T1000 (cell line): ENCODE measurements at regions not wholly inside any gene's neighbourhood (a gene's known extent, or its start where the extent isn't known, plus 50 kb on each side); places are given as distances from the start of the nearest gene placed in this dataset.

ENCODE experiments used
- DNase-seq: peaks from one replicate; lab custom pipeline; 2025; ENCODE audit warnings: mixed read lengths; lab: John Stamatoyannopoulos, UW

- no peak for DNase-seq
These were observed 515.8 kb downstream of the KLF12 start for GRCh38 chr13:73618275-73618865.

GRCh38 chr13:73616861-73617260 lies 517.3 kb downstream of the KLF12 start:
- DNase-seq, result no peak

- DNase-seq, result no peak
These were observed 523.2 kb downstream of the KLF12 start for GRCh38 chr13:73610799-73611592.

- no peak for DNase-seq
These were observed 525.3 kb downstream of the KLF12 start for GRCh38 chr13:73608711-73609485.

GRCh38 chr13:73608157-73608516 lies 526.1 kb downstream of the KLF12 start:
- no peak for DNase-seq

DNA sequence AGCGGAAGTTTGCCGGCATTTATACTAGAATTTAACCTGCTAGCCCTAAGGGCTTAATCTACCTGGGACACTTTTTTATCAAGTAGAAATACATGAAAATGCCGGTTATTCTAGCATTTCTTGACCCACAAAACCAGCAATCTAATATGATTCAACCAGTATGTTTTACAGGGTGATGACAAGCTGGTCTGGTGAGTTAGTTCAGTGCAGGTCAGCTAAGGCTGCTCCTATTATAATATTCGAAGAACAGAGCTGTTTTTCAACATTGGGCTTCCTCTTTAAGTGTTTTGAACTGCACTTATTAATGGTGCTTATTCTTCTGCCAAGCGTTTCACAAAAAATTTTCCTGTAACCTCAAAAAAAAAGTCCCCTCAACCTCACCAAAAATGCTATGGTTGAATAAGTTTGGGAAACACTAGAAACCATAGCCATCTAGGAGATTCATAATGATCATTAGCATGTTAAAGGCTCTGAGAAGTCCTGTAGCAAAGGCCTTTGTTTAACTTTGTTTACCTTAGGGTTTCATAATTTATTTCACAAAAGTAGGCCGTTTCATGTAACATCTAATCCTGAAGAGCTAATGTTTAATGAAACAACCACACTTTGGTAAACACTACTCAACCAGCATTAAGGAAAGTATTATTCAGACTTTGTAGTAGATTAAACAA lies 526.6 kb downstream of the KLF12 start:
- no peak for DNase-seq

- no peak for DNase-seq
These were observed 530.6 kb downstream of the KLF12 start for GRCh38 chr13:73603646-73604045.

GRCh38 chr13:73602295-73602694 lies 531.9 kb downstream of the KLF12 start:
- DNase-seq, result no peak

DNA sequence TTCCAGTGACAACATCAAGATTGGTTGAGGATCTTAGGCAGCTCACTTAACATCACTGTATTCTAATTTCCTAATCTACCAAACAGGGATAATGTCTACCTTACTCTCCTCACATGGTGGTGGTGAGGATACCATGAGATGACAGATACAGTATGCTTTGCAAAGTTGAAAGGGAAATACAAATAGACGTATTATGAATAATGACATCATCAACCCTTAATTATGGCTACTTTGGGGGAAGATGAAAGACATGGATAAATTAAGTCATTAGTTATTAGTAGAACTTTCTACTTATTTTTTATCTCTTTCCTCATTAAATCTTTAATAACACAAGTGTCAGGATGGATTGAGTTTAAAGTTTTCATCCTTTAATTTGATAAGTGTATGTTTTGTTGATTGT lies 532.5 kb downstream of the KLF12 start:
- no peak for DNase-seq

GRCh38 chr13:73599232-73600128 lies 534.7 kb downstream of the KLF12 start:
- DNase-seq, result no peak

GRCh38 chr13:73598020-73598712 lies 536.0 kb downstream of the KLF12 start:
- DNase-seq, result no peak

GRCh38 chr13:73596382-73596781 lies 537.6 kb downstream of the KLF5 start:
- DNase-seq, result no peak

- DNase-seq, result no peak
These were observed 534.5 kb downstream of the KLF5 start for GRCh38 chr13:73593199-73593765.

- no peak for DNase-seq
These were observed 533.1 kb downstream of the KLF5 start for GRCh38 chr13:73591861-73592260.

DNA sequence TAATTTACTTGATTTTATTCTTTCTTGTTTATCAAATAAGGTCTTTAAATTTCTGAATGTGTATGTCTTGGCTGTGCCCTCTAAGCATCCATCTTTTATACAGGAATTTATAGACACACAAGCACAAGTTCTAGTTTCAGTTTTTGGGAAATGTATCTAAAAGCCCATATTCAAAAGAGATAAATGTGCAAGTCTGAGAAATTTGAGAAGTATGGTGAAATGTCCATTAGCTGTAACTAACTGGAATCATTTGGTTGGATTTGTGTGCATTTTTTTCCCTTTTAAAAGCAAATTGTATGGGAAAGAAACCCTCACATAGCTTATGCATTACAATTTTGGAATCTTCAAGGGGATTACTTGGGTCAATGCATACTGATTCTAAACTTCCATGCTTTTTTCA lies 532.0 kb downstream of the KLF5 start:
- DNase-seq, result no peak

DNA sequence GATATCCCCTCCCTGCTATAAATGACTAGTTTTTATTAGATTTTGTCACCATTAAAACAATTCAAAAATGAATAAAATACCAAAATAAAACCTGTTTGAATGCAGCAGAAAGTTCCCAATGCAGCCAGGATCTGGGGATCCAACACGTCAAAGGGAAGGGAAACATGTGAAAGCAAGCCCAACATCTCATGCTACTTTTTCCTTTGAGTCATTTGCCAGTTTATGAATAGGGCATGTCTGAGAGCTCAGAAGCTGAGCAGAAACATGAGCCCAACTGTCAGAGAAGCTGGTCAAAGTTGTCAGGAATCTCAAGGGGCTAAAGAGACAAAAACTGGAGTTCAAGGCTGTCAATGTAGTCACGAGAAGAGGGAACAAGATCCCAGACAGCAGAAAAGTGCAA lies 526.4 kb downstream of the KLF5 start:
- no peak for DNase-seq

- no peak for DNase-seq
These were observed 524.5 kb downstream of the KLF5 start for GRCh38 chr13:73583331-73583730.

GRCh38 chr13:73580513-73581267 lies 521.9 kb downstream of the KLF5 start:
- DNase-seq, result no peak

GRCh38 chr13:73579574-73580274 lies 520.9 kb downstream of the KLF5 start:
- no peak for DNase-seq
